NCI-H2171 treated with DMSO at 0.1 percent for 48 hours (cell line): ENCODE measurements at regions not wholly inside any gene's neighbourhood (a gene's known extent, or its start where the extent isn't known, plus 50 kb on each side); places are given as distances from the start of the nearest gene placed in this dataset.
A peak's percentile ranks its signal among the peaks of the same experiment; 100 is the strongest.
"Not testable (repeated sequence)": the region's sequence is repeated elsewhere in the genome, so short reads cannot be mapped to it uniquely, and the experiment has no call there.

Experiments
- DNase-seq: peaks from one replicate; lab custom pipeline; 2025; lab: John Stamatoyannopoulos, UW

- DNase-seq = not testable (repeated sequence)
These were observed 467.2 kb downstream of the EPHA7 start for GRCh38 chr6:92952111-92952510.

- no peak for DNase-seq
These were observed 473.6 kb downstream of the EPHA7 start for GRCh38 chr6:92945799-92946198.

GRCh38 chr6:92944132-92944531, 475.2 kb downstream of the EPHA7 start:
- no peak for DNase-seq

- DNase-seq = no peak
These were observed 476.8 kb downstream of the EPHA7 start for GRCh38 chr6:92942549-92942948.

- DNase-seq = no peak
These were observed 484.7 kb downstream of the EPHA7 start for GRCh38 chr6:92934625-92935024.

GRCh38 chr6:92930171-92930570, 489.2 kb downstream of the EPHA7 start:
- no peak for DNase-seq

- no peak for DNase-seq
These were observed 497.0 kb downstream of the EPHA7 start for GRCh38 chr6:92922216-92922806.

GRCh38 chr6:92915466-92915865, 503.9 kb downstream of the EPHA7 start:
- no peak for DNase-seq

- DNase-seq = no peak
These were observed 508.1 kb downstream of the EPHA7 start for GRCh38 chr6:92911301-92911700.

GRCh38 chr6:92910646-92911045, 508.7 kb downstream of the EPHA7 start:
- DNase-seq = no peak

GRCh38 chr6:92906385-92906784, 513.0 kb downstream of the EPHA7 start:
- no peak for DNase-seq

GRCh38 chr6:92893741-92894140, 525.6 kb downstream of the EPHA7 start:
- no peak for DNase-seq

GRCh38 chr6:92892626-92893170, 526.7 kb downstream of the EPHA7 start:
- peak; percentile 66 for DNase-seq

GRCh38 chr6:92888316-92888715, 531.0 kb downstream of the EPHA7 start:
- DNase-seq = peak; percentile 98

- peak; percentile 70 for DNase-seq
These were observed 531.5 kb downstream of the EPHA7 start for GRCh38 chr6:92887871-92888270.

- no peak for DNase-seq
These were observed 539.8 kb downstream of the EPHA7 start for GRCh38 chr6:92879526-92879925.

GRCh38 chr6:92864966-92865555, 554.3 kb downstream of the EPHA7 start:
- peak; percentile 18 for DNase-seq

- no peak for DNase-seq
These were observed 569.7 kb downstream of the EPHA7 start for GRCh38 chr6:92849636-92850035.

GRCh38 chr6:92848901-92849300, 570.5 kb downstream of the EPHA7 start:
- DNase-seq = no peak

GRCh38 chr6:92848459-92848858, 570.9 kb downstream of the EPHA7 start:
- DNase-seq = no peak

- DNase-seq = no peak
These were observed 571.4 kb downstream of the EPHA7 start for GRCh38 chr6:92847988-92848387.

GRCh38 chr6:92840246-92840930, 579.0 kb downstream of the EPHA7 start:
- no peak for DNase-seq

GRCh38 chr6:92828788-92829187, 590.6 kb downstream of the EPHA7 start:
- no peak for DNase-seq
